Prostate gland (tissue), 2 donors: ENCODE measurements at regions not wholly inside any gene's neighbourhood (a gene's known extent, or its start where the extent isn't known, plus 50 kb on each side); places are given as distances from the start of the nearest gene placed in this dataset.

Experiments
- CTCF ChIP-seq, 4 experiments: fragments of 200-600 bp in 2 of 4; fragments of 450-650 bp in 2 of 4; sonication (generic) in 2 of 4; IDR thresholded peaks; 1 replicate in 3 of 4; 2 replicates in 1 of 4; pipeline ENCODE4 v1.5.1; 2016 to 2019; ENCODE audit warnings: antibody characterized with exemption in 4 of 4, mild to moderate bottlenecking in 2 of 4, moderate library complexity in 2 of 4
- POLR2AphosphoS5 ChIP-seq: sonication (generic); formaldehyde crosslinking; IDR thresholded peaks from one replicate; pipeline ENCODE4 v1.6.1; 2017; ENCODE audit warnings: antibody characterized with exemption

- TF ChIP-seq CTCF (IDR thresholded peaks at IDR 0.05) (no peak), POLR2AphosphoS5 (no peak)
Observed at GRCh38 chr18:41347057-41347456, 608.0 kb upstream of the PIK3C3 start.
